ENCODE measurements at regions not wholly inside any gene's neighbourhood (a gene's known extent, or its start where the extent isn't known, plus 50 kb on each side); places are given as distances from the start of the nearest gene placed in this dataset.

DNA sequence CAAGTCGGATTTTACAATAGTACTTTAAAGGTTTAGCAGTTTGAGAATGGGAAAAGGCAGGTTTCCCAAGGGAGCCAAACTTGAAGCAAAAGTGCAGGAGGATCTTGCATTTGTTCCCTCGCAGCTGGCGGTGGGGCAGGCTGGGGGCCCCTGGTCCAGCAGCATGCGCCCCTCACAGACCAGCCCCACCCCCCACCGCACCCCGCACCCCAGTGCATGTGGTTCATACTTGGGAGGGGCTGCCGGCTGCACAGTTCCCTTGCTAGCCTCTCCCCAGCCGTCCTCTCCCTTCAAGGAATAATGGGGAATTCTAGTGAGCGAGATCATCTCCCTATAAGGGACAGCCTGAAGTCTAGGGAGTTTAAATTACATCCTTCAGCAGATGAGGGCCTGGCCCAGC lies 273.1 kb upstream of the IRX2 start:
- DNase-seq (ENCODE audit: low spot score) (no peak), ATAC-seq (ENCODE audit: low FRiP score) (no peak)
- TF ChIP-seq, protein P1, sequence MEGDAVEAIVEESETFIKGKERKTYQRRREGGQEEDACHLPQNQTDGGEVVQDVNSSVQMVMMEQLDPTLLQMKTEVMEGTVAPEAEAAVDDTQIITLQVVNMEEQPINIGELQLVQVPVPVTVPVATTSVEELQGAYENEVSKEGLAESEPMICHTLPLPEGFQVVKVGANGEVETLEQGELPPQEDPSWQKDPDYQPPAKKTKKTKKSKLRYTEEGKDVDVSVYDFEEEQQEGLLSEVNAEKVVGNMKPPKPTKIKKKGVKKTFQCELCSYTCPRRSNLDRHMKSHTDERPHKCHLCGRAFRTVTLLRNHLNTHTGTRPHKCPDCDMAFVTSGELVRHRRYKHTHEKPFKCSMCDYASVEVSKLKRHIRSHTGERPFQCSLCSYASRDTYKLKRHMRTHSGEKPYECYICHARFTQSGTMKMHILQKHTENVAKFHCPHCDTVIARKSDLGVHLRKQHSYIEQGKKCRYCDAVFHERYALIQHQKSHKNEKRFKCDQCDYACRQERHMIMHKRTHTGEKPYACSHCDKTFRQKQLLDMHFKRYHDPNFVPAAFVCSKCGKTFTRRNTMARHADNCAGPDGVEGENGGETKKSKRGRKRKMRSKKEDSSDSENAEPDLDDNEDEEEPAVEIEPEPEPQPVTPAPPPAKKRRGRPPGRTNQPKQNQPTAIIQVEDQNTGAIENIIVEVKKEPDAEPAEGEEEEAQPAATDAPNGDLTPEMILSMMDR (IDR thresholded peaks at IDR 0.05) = no peak

DNA sequence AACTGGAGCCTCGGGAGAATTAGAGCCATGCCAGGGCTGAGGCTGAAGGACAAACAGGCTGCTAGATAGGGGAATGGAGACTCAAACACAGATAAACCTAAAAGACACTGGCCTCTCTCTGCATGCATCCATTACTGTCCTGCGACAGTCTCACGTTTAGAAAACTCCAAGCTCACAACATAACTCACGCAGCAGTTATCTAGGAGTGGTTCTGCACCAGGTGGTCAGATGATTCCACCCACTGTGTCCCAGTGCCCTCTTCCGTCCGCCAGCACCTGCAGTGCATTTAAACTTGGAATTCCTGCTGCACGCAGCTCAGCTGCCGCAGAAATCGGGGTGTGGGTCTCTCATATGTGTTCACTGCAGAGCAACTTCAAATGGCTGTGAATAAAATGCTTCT lies 272.6 kb upstream of the IRX2 start:
- DNase-seq (ENCODE audit: low spot score) (no peak), ATAC-seq (ENCODE audit: low FRiP score) (no peak)
- TF ChIP-seq, protein P1 (IDR thresholded peaks at IDR 0.05) = no peak

DNA sequence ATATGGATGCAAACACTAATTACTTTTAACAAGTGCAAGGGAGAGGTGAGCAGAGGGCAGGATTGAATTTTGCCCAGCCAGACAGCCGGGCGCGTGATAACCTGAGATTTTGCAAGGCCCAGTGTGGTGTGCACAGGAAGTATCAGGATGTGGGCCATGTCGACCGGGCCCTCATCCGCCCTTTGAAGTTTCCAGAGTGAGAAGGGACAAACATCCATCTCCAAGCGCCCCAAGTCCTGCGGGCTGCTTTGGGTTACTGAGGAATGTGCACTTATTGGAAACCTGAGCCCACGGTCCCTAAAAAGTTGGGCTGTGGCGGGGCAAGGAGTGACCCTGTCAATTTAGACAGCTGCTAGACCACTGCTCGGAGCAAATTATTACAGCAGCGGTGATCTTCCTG lies 272.2 kb upstream of the IRX2 start:
- DNase-seq (ENCODE audit: low spot score) = no peak
- TF ChIP-seq, protein P1 (IDR thresholded peaks at IDR 0.05) = no peak
- ATAC-seq (ENCODE audit: low FRiP score) = no peak

DNA sequence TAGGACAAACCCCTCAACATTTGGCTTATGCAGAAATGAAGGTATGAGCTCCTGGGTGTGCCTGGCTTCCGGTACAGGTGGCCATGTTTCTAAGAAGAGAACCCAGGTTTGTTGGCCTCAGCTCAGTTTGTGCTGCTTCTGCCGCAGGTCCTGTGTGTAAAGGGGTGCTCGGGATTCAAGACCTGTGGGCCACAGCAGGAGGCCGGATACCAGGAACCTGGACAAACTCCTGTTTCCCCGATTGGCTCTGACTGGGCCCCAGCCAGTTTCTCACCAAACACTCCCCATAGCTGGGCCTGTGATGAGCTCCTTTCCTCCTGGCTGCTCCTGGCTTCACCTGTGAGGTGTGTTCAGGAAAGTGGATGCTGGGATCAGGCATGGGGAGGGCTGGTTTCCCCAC lies 271.2 kb upstream of the IRX2 start:
- DNase-seq (ENCODE audit: low spot score) = no peak

DNA sequence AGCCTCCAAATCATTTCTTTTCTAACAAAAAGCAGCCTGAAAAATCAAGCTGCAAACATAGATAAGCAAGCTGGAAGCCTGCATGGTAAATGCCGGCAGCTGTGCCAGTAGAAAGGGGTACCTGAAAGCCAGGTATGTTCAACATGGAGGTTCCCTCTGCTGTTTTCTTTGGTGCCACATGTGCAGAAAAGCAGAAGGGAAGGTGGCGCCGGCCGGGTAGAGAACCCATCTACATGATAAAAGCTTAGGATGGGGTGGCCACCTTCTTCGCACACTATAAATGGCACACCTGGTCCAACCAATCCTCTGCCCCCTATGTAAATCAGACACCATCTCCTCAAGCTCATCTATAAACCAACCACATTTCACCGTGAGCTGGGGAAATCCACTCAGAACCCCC lies 268.9 kb upstream of the IRX2 start:
- TF ChIP-seq, protein P1 (IDR thresholded peaks at IDR 0.05) = no peak
- no peak for DNase-seq (ENCODE audit: low spot score)
- no peak for ATAC-seq (ENCODE audit: low FRiP score)

More for the DNA sequence above, 271.2 kb upstream of the IRX2 start:
- ATAC-seq (ENCODE audit: low FRiP score) = no peak
- TF ChIP-seq, protein P1 (IDR thresholded peaks at IDR 0.05) = no peak

DNA sequence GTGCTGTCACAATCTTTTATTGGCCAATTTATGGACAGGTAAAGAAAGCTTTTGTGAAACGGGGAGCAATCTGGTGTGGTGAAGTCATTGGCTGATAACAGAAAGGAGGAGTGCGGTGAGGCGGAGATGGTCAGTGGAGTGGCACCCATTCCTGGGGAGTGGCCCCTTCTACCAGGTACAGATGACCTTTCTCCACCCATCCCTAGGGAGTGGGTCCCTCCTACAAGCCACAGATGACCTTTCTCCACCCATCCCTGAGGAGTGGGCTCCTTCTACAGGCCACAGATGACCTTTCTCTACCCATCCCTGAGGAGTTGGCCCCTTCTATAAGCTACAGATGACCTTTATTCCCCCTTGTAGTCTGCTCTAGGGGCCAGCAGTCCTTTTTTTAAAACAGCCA lies 267.6 kb upstream of the IRX2 start:
- TF ChIP-seq, protein P1 (IDR thresholded peaks at IDR 0.05) = no peak
- ATAC-seq (ENCODE audit: low FRiP score) (no peak), DNase-seq (ENCODE audit: low spot score) (no peak)

DNA sequence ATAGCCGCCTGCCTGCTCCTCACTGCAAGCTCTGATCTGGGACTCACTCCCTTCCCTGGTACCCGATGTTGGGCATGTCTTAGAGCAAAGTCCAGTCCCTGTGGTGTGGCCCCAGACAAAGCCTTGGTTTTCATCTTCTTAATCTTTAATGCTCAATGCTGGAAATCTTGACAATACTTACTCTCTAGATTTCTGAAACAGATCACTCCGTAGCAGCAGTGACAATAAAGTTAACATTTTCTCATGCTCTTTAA lies 260.2 kb upstream of the IRX2 start:
- DNase-seq (ENCODE audit: low spot score) (no peak), ATAC-seq (ENCODE audit: low FRiP score) (no peak)
- TF ChIP-seq, protein P1 (IDR thresholded peaks at IDR 0.05) = no peak
